Nephron progenitor cell (in vitro differentiated cells): ENCODE measurements at regions not wholly inside any gene's neighbourhood (a gene's known extent, or its start where the extent isn't known, plus 50 kb on each side); places are given as distances from the start of the nearest gene placed in this dataset.

ENCODE experiments used
- DNase-seq: peaks from one replicate; pipeline ENCODE4 v3.0.0; 2021
- H3K27ac Mint-ChIP-seq: 2 replicates; pipeline ENCODE4 v1.8.0; 2021; ENCODE audit warnings: mild to moderate bottlenecking, moderate library complexity, mixed read lengths
- H3K27me3 Mint-ChIP-seq: 2 replicates; pipeline ENCODE4 v1.8.0; 2021; ENCODE audit warnings: mild to moderate bottlenecking, low read depth, mixed read lengths; ENCODE audit not compliant: poor library complexity
- H3K36me3 Mint-ChIP-seq: 2 replicates; pipeline ENCODE4 v1.8.0; 2021; ENCODE audit warnings: low read depth, mixed read lengths
- H3K4me1 Mint-ChIP-seq: 2 replicates; pipeline ENCODE4 v1.8.0; 2021; ENCODE audit warnings: mixed read lengths
- H3K4me3 Mint-ChIP-seq: 2 replicates; pipeline ENCODE4 v1.8.0; 2021; ENCODE audit warnings: mild to moderate bottlenecking, moderate library complexity, mixed read lengths
- H3K9me3 Mint-ChIP-seq: 2 replicates; pipeline ENCODE4 v1.8.0; 2021; ENCODE audit warnings: mild to moderate bottlenecking, moderate library complexity, mixed read lengths
- CTCF ChIP-seq: fragments of 200-600 bp; sonication (generic); IDR thresholded peaks from 2 replicates; pipeline ENCODE4 v1.5.0; 2021; ENCODE audit warnings: antibody characterized with exemption

GRCh38 chr20:21798384-21798783 is 92.9 kb downstream of the PAX1 start:
- H3K4me3 Mint-ChIP-seq, result no peak overlapping the region
- TF ChIP-seq CTCF, result no peak
- H3K27ac Mint-ChIP-seq, result peak overlapping the region; percentile 45
- peaks cover 15% of the 10 kb centered on the region for H3K4me1 Mint-ChIP-seq
- peaks cover 3% of the 10 kb centered on the region for H3K9me3 Mint-ChIP-seq
- H3K27me3 Mint-ChIP-seq, result peaks cover 17% of the 10 kb centered on the region
- DNase-seq, result no peak
- H3K36me3 Mint-ChIP-seq, result no peaks in the 10 kb centered on the region

- no peak for TF ChIP-seq CTCF
- DNase-seq, result no peak
- H3K4me3 Mint-ChIP-seq, result no peak overlapping the region
- peaks cover 3% of the 10 kb centered on the region for H3K9me3 Mint-ChIP-seq
- no peak overlapping the region for H3K27ac Mint-ChIP-seq
- no peaks in the 10 kb centered on the region for H3K36me3 Mint-ChIP-seq
- peaks cover 8% of the 10 kb centered on the region for H3K27me3 Mint-ChIP-seq
- peaks cover 16% of the 10 kb centered on the region for H3K4me1 Mint-ChIP-seq
These were observed 90.6 kb downstream of the PAX1 start for GRCh38 chr20:21796059-21796458.

DNA sequence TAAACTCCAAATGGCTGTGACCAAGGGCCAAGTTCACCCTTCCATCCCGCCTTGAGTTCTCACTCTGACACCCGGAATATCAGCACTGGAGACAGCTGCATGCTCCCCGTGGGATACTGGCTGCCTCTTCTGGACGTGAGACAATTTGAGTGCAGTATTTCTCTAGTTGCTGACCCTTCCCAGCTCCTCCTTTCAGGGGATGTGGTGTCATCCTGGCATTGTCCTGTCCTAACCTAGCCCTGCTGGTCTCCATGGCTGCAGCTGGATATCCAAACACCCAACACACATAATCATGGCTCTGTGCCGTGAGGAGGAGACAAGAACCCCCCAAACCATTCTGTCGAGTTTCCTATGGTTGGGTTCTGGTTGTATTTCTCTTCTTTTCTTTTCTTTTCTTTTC is 82.6 kb downstream of the PAX1 start:
- no peaks in the 10 kb centered on the region for H3K36me3 Mint-ChIP-seq
- H3K27me3 Mint-ChIP-seq, result peaks cover 7% of the 10 kb centered on the region
- no peak overlapping the region for H3K27ac Mint-ChIP-seq
- H3K9me3 Mint-ChIP-seq, result peaks cover 6% of the 10 kb centered on the region
- DNase-seq, result no peak
- TF ChIP-seq CTCF, result no peak
- no peaks in the 10 kb centered on the region for H3K4me1 Mint-ChIP-seq
- H3K4me3 Mint-ChIP-seq, result no peak overlapping the region

GRCh38 chr20:21781446-21782075 is 76.1 kb downstream of the PAX1 start:
- no peak for DNase-seq
- H3K4me1 Mint-ChIP-seq, result peaks cover 7% of the 10 kb centered on the region
- H3K9me3 Mint-ChIP-seq, result peaks cover 11% of the 10 kb centered on the region
- no peak overlapping the region for H3K4me3 Mint-ChIP-seq
- no peaks in the 10 kb centered on the region for H3K36me3 Mint-ChIP-seq
- H3K27me3 Mint-ChIP-seq, result peaks cover 16% of the 10 kb centered on the region
- no peak overlapping the region for H3K27ac Mint-ChIP-seq
- TF ChIP-seq CTCF, result no peak

- no peak overlapping the region for H3K27ac Mint-ChIP-seq
- peaks cover 11% of the 10 kb centered on the region for H3K4me1 Mint-ChIP-seq
- H3K36me3 Mint-ChIP-seq, result no peaks in the 10 kb centered on the region
- peaks cover 11% of the 10 kb centered on the region for H3K9me3 Mint-ChIP-seq
- no peak overlapping the region for H3K4me3 Mint-ChIP-seq
- peaks cover 16% of the 10 kb centered on the region for H3K27me3 Mint-ChIP-seq
- DNase-seq, result no peak
- no peak for TF ChIP-seq CTCF
These were observed 75.1 kb downstream of the PAX1 start for GRCh38 chr20:21780528-21780927.
